Epithelial cell of esophagus (primary cell): ENCODE measurements at regions not wholly inside any gene's neighbourhood (a gene's known extent, or its start where the extent isn't known, plus 50 kb on each side); places are given as distances from the start of the nearest gene placed in this dataset.

Source experiments
- DNase-seq: peaks from one replicate; pipeline ENCODE4 v3.0.0; 2010; ENCODE audit warnings: low read depth
- H3K4me3 ChIP-seq: 2 replicates; pipeline ENCODE4 v1.5.1; 2011; ENCODE audit warnings: mild to moderate bottlenecking, low read length, control low read depth
- CTCF ChIP-seq: IDR thresholded peaks from 2 replicates; pipeline ENCODE4 v1.5.1; 2011; ENCODE audit warnings: low read depth, mild to moderate bottlenecking, low read length, control low read depth, inconsistent platforms; ENCODE audit not compliant: insufficient read depth; ENCODE audit errors: missing control alignments

GRCh38 chr4:170988446-170988845 is 824.8 kb upstream of the GALNTL6 start:
- no peak for TF ChIP-seq CTCF
- no peak for DNase-seq

GRCh38 chr4:170979736-170980135 is 833.5 kb upstream of the GALNTL6 start:
- DNase-seq: no peak
- no peak overlapping the region for H3K4me3 ChIP-seq
- no peak for TF ChIP-seq CTCF

More at GRCh38 chr4:170988446-170988845, 824.8 kb upstream of the GALNTL6 start:
- H3K4me3 ChIP-seq: no peak overlapping the region

- H3K4me3 ChIP-seq: no peak overlapping the region
- no peak for DNase-seq
- TF ChIP-seq CTCF: no peak
These were observed 834.2 kb upstream of the GALNTL6 start for GRCh38 chr4:170978990-170979389.

GRCh38 chr4:170949084-170949483 is 859.3 kb upstream of the AADAT start:
- H3K4me3 ChIP-seq: no peak overlapping the region
- TF ChIP-seq CTCF: no peak
- DNase-seq: no peak

- H3K4me3 ChIP-seq: no peak overlapping the region
- DNase-seq: no peak
These were observed 850.4 kb upstream of the AADAT start for GRCh38 chr4:170940043-170940724.

GRCh38 chr4:170938588-170938987 is 848.8 kb upstream of the AADAT start:
- no peak for DNase-seq
- no peak overlapping the region for H3K4me3 ChIP-seq
- TF ChIP-seq CTCF: no peak

More at GRCh38 chr4:170940043-170940724, 850.4 kb upstream of the AADAT start:
- no peak for TF ChIP-seq CTCF

GRCh38 chr4:170931321-170931720 is 841.6 kb upstream of the AADAT start:
- DNase-seq: no peak
- TF ChIP-seq CTCF: no peak
- no peak overlapping the region for H3K4me3 ChIP-seq
